OCI-M1 (cell line): ENCODE measurements at regions not wholly inside any gene's neighbourhood (a gene's known extent, or its start where the extent isn't known, plus 50 kb on each side); places are given as distances from the start of the nearest gene placed in this dataset.
A peak's percentile ranks its signal among the peaks of the same experiment; 100 is the strongest.

Source experiments
- DNase-seq: peaks from one replicate; lab custom pipeline; 2025; lab: John Stamatoyannopoulos, UW

DNA sequence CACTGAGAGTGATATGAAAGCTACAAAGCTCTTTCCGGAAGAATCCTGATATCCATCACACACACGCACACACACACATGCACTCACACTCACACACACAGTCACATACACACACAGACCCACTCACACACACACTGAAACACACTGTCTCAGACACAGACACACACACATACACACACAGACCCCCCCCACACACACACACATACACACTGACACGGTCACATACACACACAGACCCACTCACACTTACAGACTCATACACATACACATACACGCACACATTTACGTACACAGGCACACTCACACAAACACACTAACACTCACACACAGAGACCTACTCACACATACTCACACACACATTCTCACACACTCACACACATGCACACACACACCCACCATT lies 58.6 kb downstream of the LIG4 start:
- no peak for DNase-seq

DNA sequence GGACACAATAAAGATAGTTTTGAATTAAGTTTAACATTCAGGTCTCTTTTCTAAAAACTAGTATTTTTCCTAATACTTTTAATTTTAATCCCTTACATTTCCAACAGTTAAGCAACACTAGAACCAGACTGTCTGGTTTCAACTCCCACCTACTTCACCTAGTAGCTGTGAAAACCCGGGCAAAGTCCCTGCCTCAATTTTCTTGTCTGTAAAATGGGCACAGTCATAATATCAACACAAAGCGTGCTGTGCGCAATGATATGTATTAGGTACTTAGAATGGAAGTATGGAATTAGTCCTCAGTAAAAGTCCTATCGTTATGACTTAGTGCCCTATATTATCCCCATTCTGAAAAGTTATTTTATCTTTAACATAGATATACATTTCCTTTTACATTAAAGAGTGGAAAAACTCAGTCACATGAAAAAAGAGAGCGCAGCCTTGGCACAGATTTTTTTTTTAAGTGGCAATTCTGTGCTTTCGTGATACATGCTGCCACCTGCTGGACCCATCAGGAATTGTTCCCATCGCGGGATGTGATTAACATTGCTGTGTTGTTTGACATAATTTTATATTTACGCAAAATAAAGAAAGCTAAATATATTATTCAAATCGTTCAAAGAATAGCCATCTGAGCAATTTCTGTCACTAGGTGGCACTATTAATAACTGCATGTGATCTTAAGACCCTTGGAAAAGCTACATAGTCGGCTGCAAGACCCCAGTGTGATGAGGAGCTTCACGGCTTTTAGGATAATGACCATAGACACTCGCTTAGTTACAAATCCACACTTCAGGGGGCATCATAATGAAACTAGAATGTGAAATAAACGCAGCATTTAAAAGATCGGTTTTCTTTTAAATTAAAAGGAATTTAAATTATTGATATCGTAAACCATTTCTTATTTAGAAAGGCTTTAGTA lies 59.9 kb downstream of the LIG4 start:
- DNase-seq = peak; percentile 73

- DNase-seq = no peak
Measured at GRCh38 chr13:108154421-108154858, 60.9 kb downstream of the LIG4 start.

DNA sequence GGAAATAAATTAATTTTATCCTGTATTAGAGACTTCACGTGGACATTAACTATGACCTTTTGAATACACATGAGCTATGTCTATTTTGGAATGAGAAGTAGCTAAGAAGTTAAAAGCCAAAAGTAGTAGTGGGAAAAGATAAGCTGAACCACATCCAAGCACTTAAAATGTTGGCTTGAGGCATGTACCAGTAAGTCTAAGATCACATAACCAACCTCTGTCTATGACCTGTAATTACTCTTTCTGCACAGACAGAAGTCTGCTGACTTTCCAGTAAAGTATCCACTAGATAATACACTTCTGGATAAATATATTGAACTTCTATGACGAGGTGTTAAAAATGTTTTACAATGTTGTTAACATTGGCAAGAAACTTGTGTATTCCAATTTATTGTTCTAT lies 68.7 kb downstream of the LIG4 start:
- no peak for DNase-seq

DNA sequence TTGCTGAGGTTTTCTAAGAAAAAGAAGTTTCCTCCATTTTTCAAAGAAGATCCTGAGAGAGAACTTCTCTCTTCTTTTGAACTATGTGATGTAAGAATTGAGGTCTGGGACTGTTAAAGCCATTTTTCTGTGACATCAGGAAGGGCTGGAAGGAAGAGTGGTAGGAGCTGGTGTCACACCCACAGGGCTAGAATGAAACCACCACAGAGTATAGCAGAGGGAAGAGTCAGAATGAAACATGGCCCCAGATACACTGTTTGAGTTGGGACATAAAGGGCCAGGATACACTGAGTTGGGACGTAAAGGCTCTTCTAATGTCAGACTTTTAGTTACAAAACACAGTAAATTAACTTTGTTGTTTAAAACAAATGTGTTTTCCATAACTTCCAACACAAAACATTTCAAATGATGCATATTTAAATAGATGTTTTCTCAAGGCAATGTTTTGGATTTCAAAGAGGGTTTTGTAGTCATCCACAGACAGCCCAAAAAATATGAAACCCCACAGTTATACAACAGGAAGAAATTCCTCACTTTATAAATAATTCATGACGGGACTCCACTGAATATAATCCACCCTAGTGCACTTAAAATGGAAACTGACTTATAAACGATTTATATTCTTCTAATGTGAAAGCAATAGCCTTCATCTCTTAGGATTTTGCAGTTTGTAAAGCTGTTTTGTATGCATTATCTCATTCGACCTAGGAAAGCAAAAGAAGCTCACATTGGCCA lies 72.5 kb downstream of the LIG4 start:
- no peak for DNase-seq

- DNase-seq = no peak
Measured at GRCh38 chr13:108137176-108137575, 78.2 kb downstream of the LIG4 start.

GRCh38 chr13:108127406-108127805 lies 87.9 kb downstream of the LIG4 start:
- no peak for DNase-seq

DNA sequence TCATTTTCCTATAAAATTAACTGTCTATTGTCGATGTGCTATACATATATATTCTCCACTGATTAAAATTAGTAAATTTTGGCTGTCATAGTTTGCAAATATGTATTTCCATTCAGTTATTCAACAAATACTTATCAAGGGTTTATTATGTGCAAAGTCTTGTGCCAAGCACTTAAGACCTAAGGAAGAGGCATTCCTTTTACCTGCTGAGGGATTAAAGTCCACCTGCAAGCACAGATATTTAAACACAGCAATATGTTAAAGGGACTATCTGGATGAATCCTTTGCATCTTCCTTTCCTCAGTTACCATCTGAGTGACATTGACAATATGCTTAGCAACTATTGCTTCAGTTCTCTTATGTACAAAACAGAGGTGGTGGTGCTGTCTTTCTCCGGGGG lies 89.3 kb downstream of the LIG4 start:
- no peak for DNase-seq

- peak; percentile 9 for DNase-seq
Measured at GRCh38 chr13:108121406-108121805, 93.9 kb downstream of the LIG4 start.

GRCh38 chr13:108120856-108121255 lies 94.5 kb downstream of the LIG4 start:
- no peak for DNase-seq

- DNase-seq = no peak
Measured at GRCh38 chr13:108120302-108120701, 95.0 kb downstream of the LIG4 start.

- DNase-seq = no peak
Measured at GRCh38 chr13:108115738-108116137, 99.6 kb downstream of the LIG4 start.

GRCh38 chr13:108113407-108113806 lies 101.9 kb downstream of the LIG4 start:
- DNase-seq = no peak

DNA sequence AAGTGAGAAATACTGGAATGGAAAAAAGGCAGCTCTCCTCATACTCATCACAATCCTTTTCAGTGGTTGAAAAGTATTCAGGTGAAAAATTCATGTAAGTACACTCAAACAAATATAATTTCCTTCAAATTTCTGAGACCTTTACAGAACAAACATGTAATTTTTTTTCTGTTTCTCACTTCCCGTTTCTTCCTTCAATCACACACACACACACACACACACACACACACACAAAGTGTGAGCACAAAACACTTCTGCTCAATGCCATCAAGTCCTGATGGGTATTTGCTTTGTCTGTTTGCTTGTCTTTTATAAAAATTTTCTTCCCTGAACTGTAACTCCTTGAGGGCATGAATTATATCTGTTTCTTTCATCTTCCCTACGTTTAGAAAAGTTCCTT lies 110.6 kb downstream of the LIG4 start:
- peak; percentile 39 for DNase-seq

DNA sequence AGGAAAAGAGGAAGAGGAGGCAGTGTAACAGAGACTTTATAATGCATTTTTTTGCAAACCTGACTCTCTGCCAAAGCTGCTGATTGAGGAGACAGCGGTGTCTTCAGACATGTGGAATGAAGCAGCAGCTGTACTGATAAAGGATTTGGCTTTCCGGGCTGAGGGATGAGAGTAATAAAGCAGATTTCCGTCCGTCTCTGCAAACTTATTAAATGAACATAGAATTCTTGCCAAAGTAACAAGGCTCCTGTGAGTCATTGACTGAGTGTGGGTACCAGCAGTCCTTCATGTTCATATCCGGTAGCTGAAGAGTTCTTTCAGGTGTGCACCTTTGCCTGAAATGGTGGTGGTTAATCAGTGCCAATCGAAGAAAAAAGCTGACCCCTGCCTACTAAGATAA lies 112.6 kb downstream of the LIG4 start:
- peak; percentile 22 for DNase-seq

GRCh38 chr13:108096301-108096915 lies 118.9 kb downstream of the LIG4 start:
- DNase-seq = no peak

- no peak for DNase-seq
Measured at GRCh38 chr13:108095036-108095435, 120.3 kb downstream of the LIG4 start.

DNA sequence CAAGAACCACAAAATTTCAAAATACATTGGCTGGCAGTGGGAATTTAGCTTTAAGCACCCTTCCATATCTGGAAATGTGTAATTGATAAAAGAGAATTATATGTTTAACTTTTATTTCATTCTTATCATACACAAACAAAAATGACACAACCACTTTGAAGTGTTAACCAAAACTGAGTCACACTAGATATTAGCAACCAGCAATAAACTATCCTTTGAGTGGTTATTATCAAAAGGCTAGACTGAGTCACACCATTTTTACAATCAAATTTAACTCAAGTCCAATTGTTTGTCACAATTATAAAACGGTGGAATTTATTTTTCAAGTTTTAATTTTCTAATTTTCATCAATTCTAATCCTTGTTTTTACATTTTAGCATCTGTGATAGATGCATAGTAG lies 121.7 kb downstream of the LIG4 start:
- no peak for DNase-seq

- DNase-seq = no peak
Measured at GRCh38 chr13:108087810-108088209, 127.5 kb downstream of the LIG4 start.

DNA sequence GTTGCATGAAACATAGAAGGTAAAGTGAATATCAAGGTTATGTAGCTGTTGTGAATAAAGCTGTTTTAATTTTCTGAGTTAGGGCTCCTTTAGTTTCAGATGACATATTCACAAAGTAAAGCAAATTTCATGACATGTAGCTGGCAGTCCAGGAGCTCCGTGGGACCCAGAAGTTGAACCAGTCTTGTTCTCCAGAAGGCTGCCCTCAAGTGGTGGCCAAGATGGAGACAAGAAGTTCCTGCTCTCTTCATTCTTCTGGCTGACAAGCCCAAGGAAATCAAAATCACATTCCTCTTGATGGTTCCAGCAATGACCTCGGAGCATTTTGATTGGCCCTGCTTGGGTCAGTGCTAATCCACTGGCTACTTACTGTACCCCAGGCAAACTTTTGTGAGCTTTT lies 128.7 kb downstream of the LIG4 start:
- peak; percentile 75 for DNase-seq

DNA sequence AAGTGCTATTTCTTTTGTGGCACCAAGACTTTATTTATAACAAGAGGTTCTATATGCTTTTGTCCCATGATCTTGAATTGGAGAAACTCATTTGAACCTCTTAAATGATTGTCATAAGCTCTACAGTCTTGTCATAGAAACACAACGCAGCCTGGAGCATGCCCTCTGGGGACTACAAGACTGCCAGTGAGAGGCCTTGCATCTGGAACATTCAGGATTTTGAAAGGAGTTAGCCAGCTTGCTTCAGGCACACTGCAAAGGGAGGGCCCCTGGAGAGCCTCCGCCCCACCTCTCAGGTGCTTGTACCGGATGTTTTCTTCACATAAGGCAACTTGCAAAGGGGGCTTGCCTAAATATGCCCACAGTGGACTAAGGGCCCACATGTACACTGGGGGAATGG lies 130.5 kb downstream of the LIG4 start:
- no peak for DNase-seq

DNA sequence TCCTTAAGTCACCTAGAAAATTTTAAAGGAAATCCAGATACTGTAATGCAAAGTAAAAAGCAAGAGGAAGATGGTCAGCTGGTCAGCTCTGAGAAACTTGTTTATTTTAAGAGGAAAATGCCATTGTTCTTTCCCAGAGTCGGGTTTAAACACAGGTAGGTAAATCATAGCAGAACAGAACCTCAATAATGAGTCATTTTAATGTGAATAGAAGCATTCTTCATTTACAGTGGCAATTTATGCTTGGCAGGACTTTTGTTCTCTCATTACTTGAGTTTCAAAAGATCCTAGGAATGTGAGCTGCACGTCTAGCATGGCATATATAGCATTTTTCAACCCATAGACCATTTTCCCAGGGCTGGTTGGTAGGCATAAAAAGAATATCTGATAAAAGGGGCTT lies 132.3 kb downstream of the LIG4 start:
- DNase-seq = no peak

GRCh38 chr13:108082481-108082880 lies 132.9 kb downstream of the LIG4 start:
- no peak for DNase-seq
